NCI-H128 (cell line): ENCODE measurements at regions not wholly inside any gene's neighbourhood (a gene's known extent, or its start where the extent isn't known, plus 50 kb on each side); places are given as distances from the start of the nearest gene placed in this dataset.

Experiments used
- DNase-seq: peaks from one replicate; lab custom pipeline; 2025; ENCODE audit not compliant: unreplicated experiment; lab: John Stamatoyannopoulos, UW

DNA sequence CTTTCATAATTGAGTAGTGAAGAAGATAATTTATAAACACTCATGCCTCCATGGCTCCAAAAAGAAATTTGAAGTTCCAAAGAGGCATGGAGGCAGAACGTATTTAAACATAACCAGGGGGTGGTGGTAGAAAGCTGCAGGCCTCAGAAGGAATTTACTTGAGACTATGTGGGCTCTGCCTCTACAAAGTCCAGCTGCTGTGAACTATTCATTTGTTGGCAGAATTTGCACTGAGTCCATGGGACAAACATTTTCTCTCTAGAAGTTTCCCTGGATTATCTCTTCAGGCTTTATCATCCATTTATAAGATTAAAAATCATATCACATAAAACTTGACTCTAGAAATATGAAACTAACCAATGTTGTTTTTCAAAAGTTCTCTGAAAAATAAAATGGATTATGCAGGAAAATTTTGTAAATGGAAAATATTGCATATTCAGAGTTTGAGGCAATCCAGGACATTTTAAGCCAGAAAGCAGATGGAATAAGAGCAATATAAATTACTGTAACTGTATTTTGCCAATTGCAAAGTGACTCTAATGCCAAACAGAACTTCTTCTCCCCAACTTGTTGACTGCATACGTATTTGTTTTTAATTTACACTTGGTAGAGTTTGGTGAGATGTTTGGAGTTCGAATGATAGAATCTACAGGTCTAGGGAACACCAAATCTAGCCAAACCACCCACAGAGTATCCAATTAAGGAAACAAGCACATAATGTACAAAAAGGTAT lies 258.2 kb downstream of the ENC1 start:
- no peak for DNase-seq

- no peak for DNase-seq
Measured at GRCh38 chr5:74380193-74380592, 260.3 kb downstream of the ENC1 start.

DNA sequence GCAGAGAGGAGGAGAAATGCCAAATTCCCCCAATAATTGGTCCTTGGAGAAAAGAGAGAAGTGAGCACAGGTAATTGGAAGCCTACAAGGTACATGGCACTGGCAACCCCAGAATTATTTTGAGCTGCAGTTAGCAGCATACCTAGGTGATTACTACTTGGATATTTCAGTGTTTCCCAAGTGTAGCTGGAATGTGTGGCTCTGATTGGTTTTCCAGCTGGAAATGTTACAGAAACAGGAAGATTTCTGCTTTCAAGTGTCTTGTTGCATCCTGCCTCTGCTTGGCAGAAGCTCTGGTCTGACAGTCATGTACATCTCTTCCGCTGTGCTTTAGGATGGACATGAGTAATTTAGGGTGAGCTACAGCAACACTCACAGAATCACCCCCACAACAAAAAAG lies 262.1 kb downstream of the ENC1 start:
- DNase-seq: no peak

DNA sequence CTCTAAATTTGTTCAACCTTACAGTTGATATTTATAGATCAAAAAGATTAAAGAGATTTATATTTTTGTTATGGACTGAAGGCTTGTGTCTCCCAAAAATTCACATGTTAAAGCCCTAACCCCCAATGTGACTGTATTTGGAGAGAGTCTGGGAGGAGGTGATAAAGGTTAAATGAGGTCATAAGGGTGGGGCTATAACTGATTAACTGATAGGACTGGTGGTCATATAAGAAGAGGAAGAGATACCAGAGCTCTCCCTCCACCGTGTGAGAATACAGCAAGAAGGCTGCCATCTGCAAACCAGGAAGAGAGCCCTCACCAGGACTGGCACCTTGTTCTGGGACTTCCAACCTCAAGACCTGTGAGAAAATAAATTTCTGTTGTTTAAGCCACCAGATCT lies 264.3 kb downstream of the ENC1 start:
- DNase-seq: no peak

GRCh38 chr5:74375271-74375670 lies 265.3 kb downstream of the ENC1 start:
- DNase-seq: no peak

DNA sequence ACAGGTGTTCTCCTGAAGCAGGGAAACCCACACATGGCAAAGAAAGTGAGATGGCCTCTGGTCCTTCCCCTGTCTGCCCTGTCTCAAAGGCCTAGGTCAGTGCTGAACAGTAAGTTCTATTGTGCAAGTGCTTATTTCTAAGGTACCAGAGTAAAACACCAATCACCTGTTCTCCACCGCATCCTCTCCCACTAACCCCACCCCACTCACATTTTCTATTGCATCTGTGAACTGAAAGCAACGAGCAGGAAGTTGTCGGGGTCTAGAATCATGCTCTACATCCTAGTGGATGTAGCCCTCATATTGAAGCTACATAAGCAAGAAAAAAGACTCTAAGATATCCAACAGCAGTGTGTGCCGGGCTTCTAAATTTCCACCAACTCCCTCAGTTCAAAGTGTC lies 265.9 kb downstream of the ENC1 start:
- DNase-seq: no peak

- no peak for DNase-seq
Measured at GRCh38 chr5:74373076-74373475, 267.5 kb downstream of the ENC1 start.

DNA sequence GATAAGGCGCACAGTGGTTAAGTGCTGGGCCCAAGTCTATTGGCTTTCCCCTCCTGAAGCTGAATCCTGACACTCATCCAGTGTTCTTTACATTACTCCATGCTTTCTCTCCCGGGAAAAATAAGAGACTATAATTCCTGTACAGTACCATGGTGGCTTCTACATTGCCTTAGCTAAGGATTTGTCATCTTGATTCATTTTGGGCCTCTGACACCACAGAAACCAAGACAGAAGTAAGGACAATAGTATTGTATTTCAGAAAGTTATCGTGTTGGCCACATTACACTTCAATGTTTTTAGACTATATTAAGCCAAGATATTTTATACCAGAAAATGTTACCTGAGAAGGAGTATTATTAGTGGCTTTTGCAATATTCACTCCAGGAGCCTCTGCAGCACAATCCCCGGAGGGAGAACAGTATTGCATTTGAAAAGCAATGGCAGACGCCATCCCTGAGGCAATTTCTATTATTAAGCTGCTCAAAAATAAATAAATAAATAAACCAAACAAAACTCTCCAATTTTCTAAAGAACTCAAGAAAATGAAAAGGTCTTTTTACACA lies 267.9 kb downstream of the ENC1 start:
- DNase-seq: no peak

- no peak for DNase-seq
Measured at GRCh38 chr5:74372051-74372450, 268.5 kb downstream of the ENC1 start.

DNA sequence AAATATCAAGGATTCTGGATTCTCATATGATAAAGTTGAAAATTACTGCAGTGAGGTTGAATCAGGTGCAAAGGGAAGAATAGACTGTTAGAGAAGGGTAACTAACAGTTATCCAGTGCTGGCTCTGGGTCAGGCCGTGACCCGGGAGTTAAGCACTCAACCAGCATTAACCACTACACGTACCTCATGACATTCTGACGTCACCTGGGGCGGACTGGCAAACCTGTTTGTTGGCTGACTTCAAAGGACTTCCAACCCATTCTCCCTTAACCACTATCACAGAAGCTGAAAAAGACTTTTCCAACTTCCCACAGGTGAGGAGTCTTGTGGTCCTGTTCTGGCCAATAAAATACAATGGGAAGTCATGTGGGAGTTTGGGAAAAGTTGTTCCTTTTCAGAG lies 268.9 kb downstream of the ENC1 start:
- no peak for DNase-seq

GRCh38 chr5:74370168-74370567 lies 270.4 kb downstream of the ENC1 start:
- DNase-seq: no peak

GRCh38 chr5:74369173-74369572 lies 271.4 kb downstream of the ENC1 start:
- DNase-seq: no peak

DNA sequence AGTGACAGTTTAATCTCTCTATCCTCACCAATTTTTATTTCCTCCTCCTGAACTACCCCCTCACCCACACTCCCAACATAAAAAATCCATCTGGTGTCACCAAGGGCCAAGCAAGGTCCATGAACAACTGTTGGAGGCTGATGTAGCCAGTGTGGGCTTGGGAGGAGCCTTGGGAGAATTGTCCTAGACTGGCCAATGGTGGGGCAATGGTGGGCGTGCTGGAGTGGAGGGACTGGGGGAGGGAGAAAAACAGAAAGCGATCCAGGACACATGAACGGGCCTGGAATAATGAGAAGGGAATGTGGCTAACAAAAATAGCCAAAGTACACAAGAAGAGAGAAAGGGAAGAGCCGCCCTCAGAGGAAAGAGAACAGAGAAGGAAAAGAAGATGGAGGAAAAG lies 272.6 kb downstream of the ENC1 start:
- DNase-seq: no peak

DNA sequence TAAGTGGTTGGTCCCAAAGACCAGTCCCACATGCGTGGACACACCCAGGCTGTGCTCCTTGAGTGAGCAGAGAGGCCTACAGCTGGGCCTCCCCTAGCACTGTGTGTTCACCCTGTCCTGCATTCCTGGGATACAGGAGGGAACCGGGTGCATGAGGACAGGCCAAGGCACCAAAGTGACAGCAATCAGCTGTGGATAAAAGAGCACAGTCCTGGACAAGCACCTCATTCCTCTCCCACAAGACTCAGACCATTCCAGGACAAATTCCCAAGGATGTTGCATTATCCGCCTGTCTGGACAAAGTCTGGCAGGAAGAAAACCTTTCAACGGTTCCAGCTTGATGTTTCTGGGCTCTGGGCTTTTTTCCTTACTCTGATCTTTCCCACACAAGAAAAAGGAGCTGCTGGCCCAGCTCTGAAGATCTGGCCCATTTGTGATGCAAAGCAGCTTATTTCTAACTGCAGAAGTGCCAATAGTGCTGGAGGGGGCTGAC lies 273.2 kb downstream of the ENC1 start:
- DNase-seq: no peak

- DNase-seq: no peak
Measured at GRCh38 chr5:74365723-74366122, 274.8 kb downstream of the ENC1 start.

DNA sequence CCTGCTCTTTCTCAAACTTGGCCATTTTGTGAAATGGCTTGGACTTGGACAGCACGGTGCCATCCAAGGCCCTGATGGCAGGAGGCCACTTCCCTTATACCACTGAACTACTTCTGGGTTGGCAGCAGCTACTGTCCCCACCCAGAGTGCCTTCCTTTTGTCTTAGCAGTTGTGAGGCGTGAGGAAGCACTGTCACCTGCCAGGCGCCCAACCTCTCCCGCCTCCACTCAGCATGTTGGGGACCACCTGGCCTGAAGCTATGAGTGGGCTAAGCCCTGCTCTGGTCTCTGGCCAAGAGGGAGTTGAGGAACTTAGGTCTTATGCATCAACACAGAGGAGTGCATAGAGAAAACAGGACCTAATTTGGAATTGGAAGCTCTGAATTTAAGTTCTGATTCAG lies 276.0 kb downstream of the ENC1 start:
- DNase-seq: no peak

DNA sequence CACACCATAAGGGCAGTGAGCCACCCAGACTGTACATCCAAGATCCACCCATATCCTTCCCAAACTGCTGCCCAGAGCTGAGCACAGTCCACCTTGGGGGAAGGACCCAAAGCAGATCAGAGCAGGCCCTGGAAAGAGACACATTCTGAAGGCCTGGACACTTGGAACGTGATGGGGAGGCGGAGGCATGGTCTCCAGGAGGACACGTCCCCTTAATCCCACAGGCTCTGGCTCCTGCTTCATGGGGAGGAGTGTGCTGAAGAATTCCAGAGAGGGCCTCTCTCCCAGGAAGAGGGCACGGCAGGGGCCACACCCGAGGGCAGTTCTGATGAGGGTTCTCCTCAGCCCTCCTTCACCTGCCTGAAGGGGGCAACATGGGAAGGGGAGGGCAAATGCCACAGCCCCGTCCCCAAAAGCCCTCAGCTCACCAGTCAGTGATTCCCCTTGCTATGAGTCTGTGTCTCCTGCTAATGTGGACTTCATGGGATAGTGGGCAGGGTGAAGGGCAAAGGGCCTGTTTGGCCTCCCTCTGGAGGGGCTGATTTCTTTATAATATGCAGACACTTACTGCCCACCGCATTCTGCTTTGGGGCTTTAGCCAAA lies 276.8 kb downstream of the ENC1 start:
- DNase-seq: no peak

GRCh38 chr5:74361406-74362358 lies 278.8 kb downstream of the ENC1 start:
- DNase-seq: no peak

DNA sequence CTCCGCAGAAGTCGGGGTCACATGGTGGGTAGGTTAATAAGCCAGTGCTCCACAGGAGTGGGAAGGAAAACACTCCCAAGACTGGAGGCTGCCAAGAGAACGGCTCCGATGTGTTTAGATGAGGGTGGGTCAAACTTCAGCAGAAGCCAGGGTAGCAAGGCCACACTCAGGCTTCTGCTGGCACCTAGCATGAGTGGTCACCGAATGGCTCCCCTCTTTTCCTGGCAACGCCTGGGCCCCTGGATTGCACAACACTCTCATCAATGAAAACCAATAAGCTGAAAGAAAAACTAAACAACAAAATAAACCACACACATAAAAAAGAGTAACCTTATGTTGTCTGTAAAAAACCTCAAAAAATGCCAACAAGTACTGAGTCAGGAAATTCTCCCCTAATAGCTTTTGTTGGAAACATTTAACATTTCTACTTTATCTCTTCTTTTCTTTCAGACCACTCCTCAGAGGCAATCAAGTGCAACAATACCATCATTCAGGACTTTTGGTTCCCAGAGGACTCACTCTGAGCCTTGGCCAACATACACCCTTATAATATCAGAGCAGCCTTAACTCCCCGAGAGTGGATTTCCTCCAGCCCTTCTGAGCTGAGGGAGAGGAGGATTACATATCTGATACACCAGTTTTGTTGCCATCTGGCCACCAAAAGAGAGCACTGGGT lies 279.9 kb downstream of the ENC1 start:
- no peak for DNase-seq

DNA sequence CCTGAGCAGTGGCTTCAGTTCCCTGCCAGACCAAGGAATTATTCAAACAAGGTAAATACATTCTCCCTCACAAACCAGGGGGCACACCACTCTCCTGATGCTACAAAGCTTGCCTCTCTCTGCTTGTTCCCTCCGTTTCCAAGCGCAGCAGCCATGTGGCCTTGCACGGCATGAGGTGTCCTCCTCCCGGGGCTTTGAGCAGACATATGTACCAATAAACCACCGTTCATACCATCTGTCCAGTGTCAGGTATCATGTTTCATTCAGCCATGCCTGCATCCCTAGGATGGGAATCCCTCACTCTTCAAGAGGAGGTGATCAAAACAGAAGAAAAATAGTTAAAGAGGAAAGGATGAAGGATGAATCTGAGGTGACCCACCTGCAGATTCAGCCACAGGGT lies 282.7 kb downstream of the ENC1 start:
- DNase-seq: no peak
